A204.1 (cell line): ENCODE measurements at regions not wholly inside any gene's neighbourhood (a gene's known extent, or its start where the extent isn't known, plus 50 kb on each side); places are given as distances from the start of the nearest gene placed in this dataset.

Experiments
- FAIRE-seq: peaks from 2 replicates; lab custom pipeline; 2012; peaks lifted over from hg19 to GRCh38; lab: Jason Lieb, UNC

DNA sequence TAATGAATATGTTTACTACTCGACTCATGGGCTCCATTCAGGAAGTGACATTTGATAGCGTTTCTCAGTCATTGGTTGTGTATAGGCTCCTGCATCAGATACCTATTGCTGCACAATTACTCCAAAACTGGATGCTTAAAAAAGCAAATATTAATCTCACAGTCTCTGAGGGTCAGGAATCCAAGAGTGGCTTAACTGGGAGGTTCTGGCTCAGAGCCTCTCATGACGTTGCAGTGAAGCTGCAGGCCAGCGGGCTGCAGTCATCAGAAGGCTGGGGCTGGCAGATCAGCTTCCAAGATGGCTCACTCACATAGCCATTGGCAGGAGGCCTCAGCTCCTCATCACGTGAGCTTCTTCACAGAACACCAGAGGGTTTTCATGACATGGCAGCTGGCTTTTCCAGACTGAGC lies 525.1 kb upstream of the NBEA start:
- no peak for FAIRE-seq

DNA sequence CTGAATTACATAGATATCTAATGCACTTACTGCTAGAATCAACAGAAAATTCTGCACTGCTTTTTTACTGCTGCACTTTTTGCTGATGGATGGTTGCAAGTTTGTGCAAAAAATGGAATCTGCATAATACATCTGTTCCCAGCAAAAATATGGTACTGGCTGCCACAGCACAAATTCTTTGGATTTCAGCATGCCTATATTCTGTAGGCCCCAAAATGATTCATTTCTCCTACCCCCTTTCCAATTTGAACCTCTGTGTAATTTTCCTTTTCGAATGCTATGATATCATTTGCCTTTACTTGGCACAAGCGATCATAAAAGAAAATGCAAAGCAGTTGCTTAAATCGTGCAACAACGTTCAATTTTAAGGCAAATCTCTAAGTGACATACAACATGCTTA lies 524.2 kb upstream of the NBEA start:
- FAIRE-seq, result no peak

DNA sequence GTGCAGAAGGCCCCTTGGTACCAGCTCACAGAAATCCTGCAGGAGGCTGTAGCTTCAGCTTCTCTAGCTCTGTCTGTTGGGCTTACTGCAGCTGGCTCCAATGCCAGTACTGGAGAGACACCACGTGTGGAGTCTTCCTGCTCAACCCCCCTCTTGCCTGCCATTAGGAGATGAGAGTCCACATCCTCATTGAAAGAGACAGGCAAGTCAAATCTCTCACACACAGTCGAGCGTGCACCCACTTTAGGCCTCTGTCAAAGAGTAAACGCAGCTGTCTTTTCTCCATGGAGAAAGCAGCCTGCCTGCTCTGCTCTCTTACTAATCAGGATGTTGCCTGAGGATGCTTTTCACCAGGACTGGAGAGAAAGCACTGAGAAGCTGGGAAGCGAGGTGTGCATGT lies 523.0 kb upstream of the NBEA start:
- no peak for FAIRE-seq

DNA sequence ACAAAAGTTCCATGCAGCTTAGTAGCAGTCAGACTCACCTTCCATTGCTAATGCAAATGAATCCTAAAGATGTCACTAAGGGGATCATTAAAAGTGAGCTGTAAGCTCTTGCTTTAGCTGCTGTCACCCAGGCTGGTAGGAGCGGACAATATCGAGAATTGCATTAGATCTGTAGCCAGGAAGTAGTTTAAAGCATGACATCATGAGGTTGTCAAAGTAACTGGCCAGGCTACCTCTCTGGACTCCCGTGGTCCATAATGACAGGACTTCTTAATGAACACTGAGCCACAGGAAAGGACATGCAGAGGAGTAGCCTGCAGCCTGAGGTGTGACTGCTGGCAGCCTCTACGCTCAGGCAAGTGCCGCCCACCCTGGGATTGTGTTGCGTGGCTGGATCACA lies 522.3 kb upstream of the NBEA start:
- no peak for FAIRE-seq

DNA sequence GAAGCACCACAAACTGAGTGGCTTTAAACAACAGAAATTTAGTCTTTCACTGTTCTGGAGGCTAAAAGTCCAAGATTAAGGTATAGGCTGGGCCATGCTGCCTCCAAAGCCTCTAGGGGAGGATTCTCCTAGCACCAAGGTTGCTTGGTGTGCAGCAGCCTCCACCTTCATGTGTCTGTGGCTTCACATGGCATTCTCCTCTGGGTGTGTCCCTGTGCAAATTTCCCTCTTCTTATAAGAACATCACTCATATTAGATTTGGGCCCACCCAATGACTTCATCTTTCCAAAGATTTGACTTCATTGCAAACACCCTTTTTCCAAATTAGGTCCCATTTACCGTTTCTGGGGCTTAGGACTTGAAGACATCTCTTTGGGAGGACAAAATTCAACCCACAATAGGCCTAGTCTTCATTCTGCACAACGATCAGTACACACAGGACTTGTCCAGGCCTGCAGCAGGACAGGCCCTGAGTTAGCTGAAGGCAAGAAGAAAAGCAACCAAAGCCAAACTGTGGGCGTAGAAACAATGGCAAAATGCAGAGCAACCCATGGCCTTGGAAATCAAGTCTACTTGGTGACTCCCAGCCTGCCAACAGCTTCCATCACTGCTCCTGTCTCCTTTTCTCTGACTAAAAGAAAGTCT lies 521.2 kb upstream of the NBEA start:
- FAIRE-seq, result no peak

- no peak for FAIRE-seq
Observed at GRCh38 chr13:34421347-34421719, 520.7 kb upstream of the NBEA start.

- no peak for FAIRE-seq
Observed at GRCh38 chr13:34421858-34422475, 520.1 kb upstream of the NBEA start.

GRCh38 chr13:34422956-34423355 lies 519.1 kb upstream of the NBEA start:
- no peak for FAIRE-seq

DNA sequence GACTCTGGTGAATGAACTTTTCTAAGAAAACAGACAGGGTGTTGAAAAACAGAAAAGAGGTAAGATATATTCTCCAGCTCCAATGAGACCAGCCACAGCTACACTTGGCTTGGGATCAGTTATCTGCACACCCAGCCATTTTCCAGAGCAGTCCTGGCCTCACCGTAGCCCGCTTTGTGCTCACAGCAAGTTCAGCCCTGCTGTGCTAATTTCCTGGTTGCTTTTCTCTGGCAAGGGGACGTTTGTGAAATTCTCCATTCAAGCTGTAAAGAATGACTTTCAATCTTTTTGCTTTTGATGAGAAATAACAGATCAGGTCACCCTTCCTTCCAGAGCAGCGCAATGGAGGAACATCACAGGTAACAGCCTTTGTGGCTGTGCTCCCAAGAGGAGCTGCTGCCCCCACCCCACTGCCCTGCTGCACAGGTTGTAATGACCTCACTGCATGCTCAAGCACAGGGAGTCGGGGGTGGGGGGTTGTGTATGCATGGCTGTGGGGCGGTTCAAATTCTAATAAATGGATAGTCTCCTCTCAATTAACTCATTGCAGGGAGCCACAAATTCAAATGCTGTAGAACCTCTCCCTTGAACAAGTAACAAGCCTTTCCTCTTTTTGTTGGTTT lies 516.6 kb upstream of the NBEA start:
- FAIRE-seq, result no peak

GRCh38 chr13:34428911-34429310 lies 513.2 kb upstream of the NBEA start:
- peak; percentile 55 for FAIRE-seq

GRCh38 chr13:34430294-34430693 lies 511.8 kb upstream of the NBEA start:
- no peak for FAIRE-seq

DNA sequence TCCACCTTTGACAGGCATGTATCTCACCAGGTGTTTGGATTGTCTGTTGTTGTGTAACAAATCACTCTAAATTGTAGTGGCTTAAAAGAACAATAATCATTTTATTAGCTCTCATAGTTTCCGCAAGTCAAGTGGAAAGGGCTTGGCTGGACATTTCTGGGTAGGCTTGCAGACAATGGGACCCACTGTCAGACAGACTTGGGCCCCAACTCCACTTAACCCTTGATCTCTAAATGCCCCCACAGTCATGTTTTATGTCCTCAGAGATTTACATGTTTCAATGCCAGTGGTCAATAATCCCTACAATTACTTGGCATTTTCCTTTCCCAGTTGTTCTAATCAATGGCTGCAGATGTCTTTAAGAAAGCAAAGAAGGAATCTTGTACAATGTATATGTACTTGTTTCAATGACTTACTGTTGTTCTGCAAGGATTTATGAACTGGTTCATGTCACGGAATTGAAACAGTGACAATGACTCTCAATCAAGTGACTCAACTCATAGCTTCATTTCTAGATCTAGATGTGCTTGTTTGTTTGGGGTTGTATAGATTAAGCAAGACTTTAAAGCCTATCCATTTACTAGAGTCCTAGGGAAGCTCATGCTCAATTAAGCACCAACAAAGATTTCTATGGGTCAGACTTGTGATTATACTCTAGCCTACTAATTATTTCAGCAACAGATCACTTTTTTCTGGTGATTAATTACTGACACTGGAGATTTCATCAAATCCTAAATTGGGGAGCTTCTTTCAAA lies 510.1 kb upstream of the NBEA start:
- FAIRE-seq, result no peak

- no peak for FAIRE-seq
Observed at GRCh38 chr13:34435338-34435737, 506.7 kb upstream of the NBEA start.

DNA sequence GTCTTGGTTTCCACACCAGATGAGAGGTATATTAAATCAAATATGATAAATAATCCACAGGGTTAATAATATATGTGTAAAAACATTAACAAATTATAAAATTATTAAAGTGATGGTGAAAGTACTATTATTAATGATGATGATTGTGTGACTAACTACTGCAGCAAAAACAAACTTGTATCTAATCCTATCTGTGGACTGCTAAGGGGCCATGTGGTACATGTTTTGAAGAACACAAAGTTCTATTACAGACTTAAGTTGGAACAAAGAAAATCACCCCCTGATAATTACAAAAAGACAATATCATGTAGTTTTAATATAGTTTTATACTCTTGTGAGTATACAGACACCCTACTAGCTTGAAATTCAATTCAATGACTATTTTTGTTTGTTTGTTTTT lies 504.2 kb upstream of the NBEA start:
- FAIRE-seq, result no peak

- no peak for FAIRE-seq
Observed at GRCh38 chr13:34452831-34453230, 489.2 kb upstream of the NBEA start.

- no peak for FAIRE-seq
Observed at GRCh38 chr13:34458756-34459715, 483.0 kb upstream of the NBEA start.

DNA sequence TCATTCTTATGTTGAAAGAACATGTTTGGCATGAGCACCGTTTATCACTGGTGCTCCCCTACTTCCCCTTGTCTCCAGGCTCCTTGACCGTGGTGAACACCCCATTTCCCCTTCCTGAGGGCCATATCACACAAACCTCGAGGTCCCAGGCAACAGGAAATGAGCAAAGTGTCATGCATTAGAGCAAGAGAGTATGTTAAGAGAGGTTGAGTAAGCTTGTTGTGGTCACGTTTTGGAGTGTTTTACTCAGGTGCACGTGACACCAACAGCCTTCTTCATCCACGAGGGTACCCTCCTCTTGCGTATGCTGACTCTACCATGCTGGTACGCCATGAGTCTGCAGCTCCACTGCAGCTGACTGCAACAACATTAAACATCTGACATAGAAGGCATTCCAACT lies 482.2 kb upstream of the NBEA start:
- no peak for FAIRE-seq

DNA sequence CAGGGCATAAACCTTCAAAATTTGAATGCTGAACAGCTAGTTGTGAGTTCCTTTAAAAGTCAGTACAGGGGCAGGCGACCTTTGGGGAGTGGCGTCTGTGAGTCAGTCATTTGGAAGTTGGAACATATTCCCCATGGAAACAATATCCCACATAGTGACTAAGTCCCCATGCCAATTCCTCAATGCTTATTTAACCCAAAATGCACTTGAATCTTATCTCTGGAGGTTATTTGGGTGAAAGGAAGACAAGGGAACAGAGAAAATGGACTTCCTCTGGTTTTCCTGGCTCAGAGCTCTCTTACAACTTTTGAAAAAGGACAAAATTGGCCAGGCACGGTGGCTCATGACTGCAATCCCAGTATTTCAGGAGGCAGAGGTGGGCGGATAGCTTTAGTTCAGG lies 479.2 kb upstream of the NBEA start:
- FAIRE-seq, result no peak

GRCh38 chr13:34464011-34464410 lies 478.1 kb upstream of the NBEA start:
- FAIRE-seq, result no peak

DNA sequence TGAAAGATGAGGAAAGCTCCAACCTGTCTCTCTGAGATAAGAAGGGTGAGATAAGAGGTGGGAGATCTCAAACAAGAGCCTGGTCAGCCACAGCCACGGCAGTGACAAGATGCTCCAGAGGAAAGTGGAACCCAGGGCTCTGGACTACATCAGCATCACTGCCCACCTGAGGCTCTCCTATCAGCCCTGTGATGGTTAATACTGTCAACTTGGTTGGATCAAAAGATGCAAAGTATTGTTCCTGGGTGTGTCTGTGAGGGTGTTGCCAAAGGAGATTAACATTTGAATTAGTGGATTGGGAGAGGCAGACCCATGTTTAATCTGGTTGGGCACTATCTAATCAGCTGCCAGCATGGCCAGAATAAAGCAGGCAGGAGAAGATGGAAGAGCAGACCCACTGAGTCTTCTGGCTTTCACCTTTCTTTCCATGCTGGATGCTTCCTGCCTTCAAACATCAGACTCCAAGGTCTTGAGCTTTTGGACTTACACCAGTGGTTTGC lies 476.6 kb upstream of the NBEA start:
- no peak for FAIRE-seq

GRCh38 chr13:34466301-34466700 lies 475.8 kb upstream of the NBEA start:
- no peak for FAIRE-seq
